ENCODE measurements at regions not wholly inside any gene's neighbourhood (a gene's known extent, or its start where the extent isn't known, plus 50 kb on each side); places are given as distances from the start of the nearest gene placed in this dataset.

- TF ChIP-seq CTCF (IDR thresholded peaks at IDR 0.05): no peak
These were observed 1351.7 kb upstream of the ADGRL3 start for GRCh38 chr4:59848457-59848856.

- no peak for TF ChIP-seq CTCF (IDR thresholded peaks at IDR 0.05)
These were observed 1344.3 kb upstream of the ADGRL3 start for GRCh38 chr4:59855630-59856352.

- TF ChIP-seq CTCF (IDR thresholded peaks at IDR 0.05): no peak
These were observed 1331.1 kb upstream of the ADGRL3 start for GRCh38 chr4:59869056-59869455.

GRCh38 chr4:59869559-59869958, 1330.6 kb upstream of the ADGRL3 start:
- TF ChIP-seq CTCF (IDR thresholded peaks at IDR 0.05): no peak

- no peak for TF ChIP-seq CTCF (IDR thresholded peaks at IDR 0.05)
These were observed 1318.5 kb upstream of the ADGRL3 start for GRCh38 chr4:59881632-59882031.

GRCh38 chr4:59904331-59904730, 1295.8 kb upstream of the ADGRL3 start:
- TF ChIP-seq CTCF (IDR thresholded peaks at IDR 0.05): no peak

- TF ChIP-seq CTCF (IDR thresholded peaks at IDR 0.05): no peak
These were observed 1279.7 kb upstream of the ADGRL3 start for GRCh38 chr4:59920416-59920815.

- no peak for TF ChIP-seq CTCF (IDR thresholded peaks at IDR 0.05)
These were observed 1274.8 kb upstream of the ADGRL3 start for GRCh38 chr4:59925290-59925689.
